ENCODE measurements at regions not wholly inside any gene's neighbourhood (a gene's known extent, or its start where the extent isn't known, plus 50 kb on each side); places are given as distances from the start of the nearest gene placed in this dataset.
"Not testable (repeated sequence)": the region's sequence is repeated elsewhere in the genome, so short reads cannot be mapped to it uniquely, and the experiment has no call there.

GRCh38 chr18:9003406-9004100 lies 98.9 kb upstream of the NDUFV2 start:
- H3K4me1 ChIP-seq (ENCODE audit: control insufficient read depth, extremely low read depth, insufficient read depth, low read length), result no peaks in the 10 kb centered on the region
- H3K9me3 ChIP-seq (ENCODE audit: control insufficient read depth, low read depth, low read length), result no peaks in the 10 kb centered on the region
- no peak overlapping the region for H2AFZ ChIP-seq (ENCODE audit: control insufficient read depth, low read length)
- H3K79me2 ChIP-seq (ENCODE audit: control insufficient read depth, insufficient read depth, low read length), result no peaks in the 10 kb centered on the region
- H3K4me2 ChIP-seq (ENCODE audit: control insufficient read depth, extremely low read depth, insufficient read depth, low read depth, low read length), result no peak overlapping the region
- DNase-seq (ENCODE audit: low read depth, low spot score), result no peak
- FAIRE-seq, result no peak
- H3K9ac ChIP-seq (ENCODE audit: control insufficient read depth, extremely low read depth, insufficient read depth, low read length), result no peak overlapping the region
- H3K27me3 ChIP-seq (ENCODE audit: control insufficient read depth, extremely low read depth, insufficient read depth, low read length), result no peaks in the 10 kb centered on the region
- TF ChIP-seq EZH2 (IDR thresholded peaks at IDR 0.05; ENCODE audit: low read length) (no peak), CTCF (optimal IDR thresholded peaks at IDR 0.05 in 1 of 3, IDR thresholded peaks at IDR 0.05 in 1 of 3, conservative IDR thresholded peaks at IDR 0.05 in 1 of 3; ENCODE audit: extremely low read depth in 1 of 3, insufficient read depth in 2 of 3, low read length in 3 of 3) (no peak)
- no peaks in the 10 kb centered on the region for H4K20me1 ChIP-seq (ENCODE audit: control insufficient read depth, extremely low read depth, insufficient read depth, low read length)
- no peaks in the 10 kb centered on the region for H3K36me3 ChIP-seq (ENCODE audit: control insufficient read depth in 2 of 2, extremely low read depth in 1 of 2, insufficient read depth in 2 of 2, low read length in 2 of 2)
- H3K9me1 ChIP-seq (ENCODE audit: control insufficient read depth, extremely low read depth, insufficient read depth, low read length), result no peaks in the 10 kb centered on the region
- H3K27ac ChIP-seq (ENCODE audit: control insufficient read depth, insufficient read depth, low read length), result no peak overlapping the region
- dilution Hi-C loops (cut with MboI; ENCODE audit: extremely low pct_ligation_motif_present, low sequenced_read_pairs), result no loop called here
- no peak overlapping the region for H3K4me3 ChIP-seq (ENCODE audit: control insufficient read depth in 2 of 3, extremely low read depth in 1 of 3, insufficient read depth in 2 of 3, low read depth in 1 of 3, low read length in 3 of 3)

- H3K36me3 ChIP-seq (ENCODE audit: control insufficient read depth in 2 of 2, extremely low read depth in 1 of 2, insufficient read depth in 2 of 2, low read length in 2 of 2); H3K9ac ChIP-seq (ENCODE audit: control insufficient read depth, extremely low read depth, insufficient read depth, low read length); H3K79me2 ChIP-seq (ENCODE audit: control insufficient read depth, insufficient read depth, low read length); DNase-seq (ENCODE audit: low read depth, low spot score); H3K27ac ChIP-seq (ENCODE audit: control insufficient read depth, insufficient read depth, low read length); H3K4me1 ChIP-seq (ENCODE audit: control insufficient read depth, extremely low read depth, insufficient read depth, low read length); H3K9me1 ChIP-seq (ENCODE audit: control insufficient read depth, extremely low read depth, insufficient read depth, low read length); H3K9me3 ChIP-seq (ENCODE audit: control insufficient read depth, low read depth, low read length); FAIRE-seq; H3K27me3 ChIP-seq (ENCODE audit: control insufficient read depth, extremely low read depth, insufficient read depth, low read length); H3K4me3 ChIP-seq (ENCODE audit: control insufficient read depth in 2 of 3, extremely low read depth in 1 of 3, insufficient read depth in 2 of 3, low read depth in 1 of 3, low read length in 3 of 3); H3K4me2 ChIP-seq (ENCODE audit: control insufficient read depth, extremely low read depth, insufficient read depth, low read depth, low read length); dilution Hi-C loops (cut with MboI; ENCODE audit: extremely low pct_ligation_motif_present, low sequenced_read_pairs); H2AFZ ChIP-seq (ENCODE audit: control insufficient read depth, low read length); H4K20me1 ChIP-seq (ENCODE audit: control insufficient read depth, extremely low read depth, insufficient read depth, low read length): not testable (repeated sequence)
Measured at GRCh38 chr18:9004308-9004707, 98.2 kb upstream of the NDUFV2 start.

GRCh38 chr18:9007700-9008099 lies 94.8 kb upstream of the NDUFV2 start:
- H3K9me1 ChIP-seq (ENCODE audit: control insufficient read depth, extremely low read depth, insufficient read depth, low read length); H3K9ac ChIP-seq (ENCODE audit: control insufficient read depth, extremely low read depth, insufficient read depth, low read length); DNase-seq (ENCODE audit: low read depth, low spot score); H3K27ac ChIP-seq (ENCODE audit: control insufficient read depth, insufficient read depth, low read length); H4K20me1 ChIP-seq (ENCODE audit: control insufficient read depth, extremely low read depth, insufficient read depth, low read length); H3K4me1 ChIP-seq (ENCODE audit: control insufficient read depth, extremely low read depth, insufficient read depth, low read length); dilution Hi-C loops (cut with MboI; ENCODE audit: extremely low pct_ligation_motif_present, low sequenced_read_pairs); FAIRE-seq; H2AFZ ChIP-seq (ENCODE audit: control insufficient read depth, low read length); H3K27me3 ChIP-seq (ENCODE audit: control insufficient read depth, extremely low read depth, insufficient read depth, low read length); H3K4me3 ChIP-seq (ENCODE audit: control insufficient read depth in 2 of 3, extremely low read depth in 1 of 3, insufficient read depth in 2 of 3, low read depth in 1 of 3, low read length in 3 of 3); H3K9me3 ChIP-seq (ENCODE audit: control insufficient read depth, low read depth, low read length); H3K79me2 ChIP-seq (ENCODE audit: control insufficient read depth, insufficient read depth, low read length); H3K4me2 ChIP-seq (ENCODE audit: control insufficient read depth, extremely low read depth, insufficient read depth, low read depth, low read length); H3K36me3 ChIP-seq (ENCODE audit: control insufficient read depth in 2 of 2, extremely low read depth in 1 of 2, insufficient read depth in 2 of 2, low read length in 2 of 2): not testable (repeated sequence)
